Neural cell (in vitro differentiated cells): ENCODE measurements at regions not wholly inside any gene's neighbourhood (a gene's known extent, or its start where the extent isn't known, plus 50 kb on each side); places are given as distances from the start of the nearest gene placed in this dataset.

Source experiments
- H2AFZ ChIP-seq: fragments of 200-600, 300-800 bp; sonication (generic), shearing (Covaris generic); 2 replicates; pipeline ENCODE4 v1.6.0; 2014; ENCODE audit warnings: low read depth, mild to moderate bottlenecking, antibody characterized with exemption, low read length, moderate library complexity
- H3F3A ChIP-seq: fragments of 200-600 bp; shearing (Covaris generic); 2 replicates; pipeline ENCODE4 v1.6.1; 2016; ENCODE audit warnings: mild to moderate bottlenecking, moderate library complexity, mixed read lengths, antibody characterized with exemption, low read length; ENCODE audit not compliant: insufficient read depth, poor library complexity, severe bottlenecking
- H3K27ac ChIP-seq: fragments of 200-600, 300-800 bp; sonication (generic), shearing (Covaris generic); 2 replicates; pipeline ENCODE4 v1.5.1; 2014; ENCODE audit warnings: mild to moderate bottlenecking, low read length, moderate library complexity
- H3K27me3 ChIP-seq: fragments of 300-800, 200-600 bp; sonication (generic), shearing (Covaris generic); 2 replicates; pipeline ENCODE4 v1.6.0; 2014; ENCODE audit warnings: mild to moderate bottlenecking, low read depth, low read length, moderate library complexity; ENCODE audit not compliant: insufficient read depth
- H3K36me3 ChIP-seq: fragments of 300-800, 200-600 bp; sonication (generic), shearing (Covaris generic); 2 replicates; pipeline ENCODE4 v1.5.1; 2014; ENCODE audit warnings: mild to moderate bottlenecking, antibody characterized with exemption, low read length, moderate library complexity; ENCODE audit not compliant: insufficient read depth
- H3K4me2 ChIP-seq: fragments of 300-800, 200-600 bp; sonication (generic), shearing (Covaris generic); 2 replicates; pipeline ENCODE4 v1.6.0; 2014; ENCODE audit warnings: mild to moderate bottlenecking, low read length
- H3K4me3 ChIP-seq: fragments of 300-800, 200-600 bp; sonication (generic), shearing (Covaris generic); 2 replicates; pipeline ENCODE4 v1.5.1; 2014; ENCODE audit warnings: mild to moderate bottlenecking, low read length, moderate library complexity
- H3K79me2 ChIP-seq: fragments of 200-600 bp; shearing (Covaris generic); replicated peaks from 2 replicates; pipeline ENCODE4 v1.6.0; 2014; ENCODE audit warnings: mild to moderate bottlenecking, low read length, moderate library complexity; ENCODE audit not compliant: insufficient read depth
- H3K9ac ChIP-seq: fragments of 300-800, 200-600 bp; sonication (generic), shearing (Covaris generic); 2 replicates; pipeline ENCODE4 v1.6.1; 2016; ENCODE audit warnings: mild to moderate bottlenecking, low read length, mixed read lengths
- H3K9me2 ChIP-seq: fragments of 200-600 bp; shearing (Covaris generic); 2 replicates; pipeline ENCODE4 v1.6.1; 2016; ENCODE audit warnings: mild to moderate bottlenecking, low read length, mixed read lengths; ENCODE audit not compliant: insufficient read depth
- H3K9me3 ChIP-seq: fragments of 200-600, 300-800 bp; sonication (generic), shearing (Covaris generic); 2 replicates; pipeline ENCODE4 v1.6.1; 2016; ENCODE audit warnings: mild to moderate bottlenecking, mixed run types, low read length, moderate library complexity, mixed read lengths
- H4K20me1 ChIP-seq: fragments of 200-600 bp; shearing (Covaris generic); 2 replicates; pipeline ENCODE4 v1.6.1; 2016; ENCODE audit warnings: mild to moderate bottlenecking, mixed run types; ENCODE audit not compliant: insufficient read depth
- EP300 ChIP-seq: fragments of 450-650 bp; conservative IDR thresholded peaks from 2 replicates; pipeline ENCODE4 v1.6.1; 2014; ENCODE audit warnings: antibody characterized with exemption, mild to moderate bottlenecking, moderate library complexity; ENCODE audit not compliant: poor library complexity, severe bottlenecking
- EZH2 ChIP-seq: fragments of 200-600, 300-800 bp; shearing (Covaris generic), sonication (generic); IDR thresholded peaks from 2 replicates; pipeline ENCODE4 v1.6.1; 2014; ENCODE audit warnings: antibody characterized with exemption, low read length, borderline replicate concordance, mild to moderate bottlenecking; ENCODE audit not compliant: insufficient read depth, poor library complexity, severe bottlenecking
- MXI1 ChIP-seq: fragments of 450-650 bp; conservative IDR thresholded peaks from 2 replicates; pipeline ENCODE4 v1.6.1; 2014; ENCODE audit warnings: antibody characterized with exemption, mild to moderate bottlenecking; ENCODE audit not compliant: poor library complexity, severe bottlenecking
- POLR2AphosphoS5 ChIP-seq: IDR thresholded peaks from 2 replicates; pipeline ENCODE4 v1.6.1; 2012
- RAD21 ChIP-seq: fragments of 450-650 bp; conservative IDR thresholded peaks from 2 replicates; pipeline ENCODE4 v1.6.1; 2014; ENCODE audit warnings: antibody characterized with exemption, mild to moderate bottlenecking, moderate library complexity
- SMC3 ChIP-seq: fragments of 450-650 bp; conservative IDR thresholded peaks from 2 replicates; pipeline ENCODE4 v1.6.1; 2014; ENCODE audit warnings: antibody characterized with exemption, mild to moderate bottlenecking, moderate library complexity; ENCODE audit not compliant: poor library complexity
- TAF1 ChIP-seq: IDR thresholded peaks from 2 replicates; pipeline ENCODE4 v1.6.1; 2012; ENCODE audit warnings: low read depth
- TF ChIP-seq, protein P1 (sequence below): fragments of 450-650 bp; IDR thresholded peaks from 2 replicates; pipeline ENCODE4 v1.5.1; 2014; ENCODE audit warnings: antibody characterized with exemption, mild to moderate bottlenecking, moderate library complexity; ENCODE audit not compliant: poor library complexity, severe bottlenecking
- TF ChIP-seq, protein P2 (sequence below): IDR thresholded peaks from 2 replicates; pipeline ENCODE4 v1.6.1; 2012; ENCODE audit warnings: borderline replicate concordance

DNA sequence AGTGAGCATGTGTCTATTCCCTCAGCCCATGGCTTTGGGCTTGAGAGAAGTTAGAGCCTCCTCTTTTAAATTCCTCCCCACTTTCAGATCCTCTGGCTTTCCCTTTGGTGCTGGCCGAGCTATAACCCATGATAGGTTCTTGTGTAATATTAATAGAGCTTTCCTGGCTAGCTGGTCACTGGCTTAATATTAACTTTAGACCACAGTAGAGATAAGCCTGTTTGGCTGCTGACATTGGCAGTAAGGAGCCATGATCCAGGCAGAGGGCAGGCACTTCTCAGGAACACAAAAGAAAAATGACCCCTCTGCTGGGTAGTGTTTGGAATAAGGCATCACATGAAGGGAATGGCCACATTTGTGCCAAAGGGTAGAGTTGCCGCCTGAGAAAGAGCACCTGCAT is 65.4 kb upstream of the UMPS start:
- H3K79me2 ChIP-seq = no peaks in the 10 kb centered on the region
- no peak for TF ChIP-seq MXI1
- H3K36me3 ChIP-seq = peaks cover 13% of the 10 kb centered on the region

DNA sequence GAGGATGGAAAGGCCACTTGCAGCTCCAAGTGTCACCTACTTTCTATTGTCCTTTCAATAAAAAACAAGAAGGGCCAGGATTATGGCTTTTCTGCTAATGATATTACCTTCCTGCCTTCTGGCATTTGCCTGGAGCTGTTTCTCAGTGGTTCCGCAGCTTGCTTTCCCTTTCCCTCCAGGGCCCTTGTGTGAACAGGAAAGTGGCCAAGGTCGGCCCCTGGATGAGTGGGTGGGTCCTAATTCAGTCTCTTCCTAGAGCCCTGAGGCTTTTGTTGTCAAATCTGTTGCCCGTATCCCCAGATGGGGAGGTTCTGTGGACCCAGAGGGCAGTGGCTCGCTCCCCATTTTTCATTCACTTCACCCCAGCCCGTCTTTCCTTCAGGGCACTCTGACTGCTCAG is 64.2 kb upstream of the UMPS start:
- H3K79me2 ChIP-seq = no peaks in the 10 kb centered on the region
- TF ChIP-seq, protein P1, sequence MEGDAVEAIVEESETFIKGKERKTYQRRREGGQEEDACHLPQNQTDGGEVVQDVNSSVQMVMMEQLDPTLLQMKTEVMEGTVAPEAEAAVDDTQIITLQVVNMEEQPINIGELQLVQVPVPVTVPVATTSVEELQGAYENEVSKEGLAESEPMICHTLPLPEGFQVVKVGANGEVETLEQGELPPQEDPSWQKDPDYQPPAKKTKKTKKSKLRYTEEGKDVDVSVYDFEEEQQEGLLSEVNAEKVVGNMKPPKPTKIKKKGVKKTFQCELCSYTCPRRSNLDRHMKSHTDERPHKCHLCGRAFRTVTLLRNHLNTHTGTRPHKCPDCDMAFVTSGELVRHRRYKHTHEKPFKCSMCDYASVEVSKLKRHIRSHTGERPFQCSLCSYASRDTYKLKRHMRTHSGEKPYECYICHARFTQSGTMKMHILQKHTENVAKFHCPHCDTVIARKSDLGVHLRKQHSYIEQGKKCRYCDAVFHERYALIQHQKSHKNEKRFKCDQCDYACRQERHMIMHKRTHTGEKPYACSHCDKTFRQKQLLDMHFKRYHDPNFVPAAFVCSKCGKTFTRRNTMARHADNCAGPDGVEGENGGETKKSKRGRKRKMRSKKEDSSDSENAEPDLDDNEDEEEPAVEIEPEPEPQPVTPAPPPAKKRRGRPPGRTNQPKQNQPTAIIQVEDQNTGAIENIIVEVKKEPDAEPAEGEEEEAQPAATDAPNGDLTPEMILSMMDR = no peak
- TF ChIP-seq EZH2 (no peak), POLR2AphosphoS5 (no peak), RAD21 (no peak), SMC3 (no peak), EP300 (no peak), TAF1 (no peak), MXI1 (no peak)
- TF ChIP-seq, protein P2, sequence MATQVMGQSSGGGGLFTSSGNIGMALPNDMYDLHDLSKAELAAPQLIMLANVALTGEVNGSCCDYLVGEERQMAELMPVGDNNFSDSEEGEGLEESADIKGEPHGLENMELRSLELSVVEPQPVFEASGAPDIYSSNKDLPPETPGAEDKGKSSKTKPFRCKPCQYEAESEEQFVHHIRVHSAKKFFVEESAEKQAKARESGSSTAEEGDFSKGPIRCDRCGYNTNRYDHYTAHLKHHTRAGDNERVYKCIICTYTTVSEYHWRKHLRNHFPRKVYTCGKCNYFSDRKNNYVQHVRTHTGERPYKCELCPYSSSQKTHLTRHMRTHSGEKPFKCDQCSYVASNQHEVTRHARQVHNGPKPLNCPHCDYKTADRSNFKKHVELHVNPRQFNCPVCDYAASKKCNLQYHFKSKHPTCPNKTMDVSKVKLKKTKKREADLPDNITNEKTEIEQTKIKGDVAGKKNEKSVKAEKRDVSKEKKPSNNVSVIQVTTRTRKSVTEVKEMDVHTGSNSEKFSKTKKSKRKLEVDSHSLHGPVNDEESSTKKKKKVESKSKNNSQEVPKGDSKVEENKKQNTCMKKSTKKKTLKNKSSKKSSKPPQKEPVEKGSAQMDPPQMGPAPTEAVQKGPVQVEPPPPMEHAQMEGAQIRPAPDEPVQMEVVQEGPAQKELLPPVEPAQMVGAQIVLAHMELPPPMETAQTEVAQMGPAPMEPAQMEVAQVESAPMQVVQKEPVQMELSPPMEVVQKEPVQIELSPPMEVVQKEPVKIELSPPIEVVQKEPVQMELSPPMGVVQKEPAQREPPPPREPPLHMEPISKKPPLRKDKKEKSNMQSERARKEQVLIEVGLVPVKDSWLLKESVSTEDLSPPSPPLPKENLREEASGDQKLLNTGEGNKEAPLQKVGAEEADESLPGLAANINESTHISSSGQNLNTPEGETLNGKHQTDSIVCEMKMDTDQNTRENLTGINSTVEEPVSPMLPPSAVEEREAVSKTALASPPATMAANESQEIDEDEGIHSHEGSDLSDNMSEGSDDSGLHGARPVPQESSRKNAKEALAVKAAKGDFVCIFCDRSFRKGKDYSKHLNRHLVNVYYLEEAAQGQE = no peak
- H4K20me1 ChIP-seq = no peaks in the 10 kb centered on the region
- no peak overlapping the region for H2AFZ ChIP-seq
- H3K9ac ChIP-seq = no peak overlapping the region
- no peaks in the 10 kb centered on the region for H3K9me2 ChIP-seq
- no peak overlapping the region for H3K4me3 ChIP-seq
- H3K4me2 ChIP-seq = no peak overlapping the region
- H3F3A ChIP-seq = no peaks in the 10 kb centered on the region
- no peaks in the 10 kb centered on the region for H3K27me3 ChIP-seq
- H3K27ac ChIP-seq = no peak overlapping the region
- H3K9me3 ChIP-seq = no peaks in the 10 kb centered on the region
- H3K36me3 ChIP-seq = peaks cover 22% of the 10 kb centered on the region

More for the DNA sequence above, 65.4 kb upstream of the UMPS start:
- no peak overlapping the region for H3K9ac ChIP-seq
- no peak overlapping the region for H3K4me2 ChIP-seq
- H3K9me2 ChIP-seq = no peaks in the 10 kb centered on the region
- H3K9me3 ChIP-seq = no peaks in the 10 kb centered on the region
- H3F3A ChIP-seq = no peaks in the 10 kb centered on the region
- H3K27ac ChIP-seq = no peak overlapping the region
- H3K27me3 ChIP-seq = no peaks in the 10 kb centered on the region
- H3K4me3 ChIP-seq = no peak overlapping the region
- no peak overlapping the region for H2AFZ ChIP-seq
- H4K20me1 ChIP-seq = no peaks in the 10 kb centered on the region

DNA sequence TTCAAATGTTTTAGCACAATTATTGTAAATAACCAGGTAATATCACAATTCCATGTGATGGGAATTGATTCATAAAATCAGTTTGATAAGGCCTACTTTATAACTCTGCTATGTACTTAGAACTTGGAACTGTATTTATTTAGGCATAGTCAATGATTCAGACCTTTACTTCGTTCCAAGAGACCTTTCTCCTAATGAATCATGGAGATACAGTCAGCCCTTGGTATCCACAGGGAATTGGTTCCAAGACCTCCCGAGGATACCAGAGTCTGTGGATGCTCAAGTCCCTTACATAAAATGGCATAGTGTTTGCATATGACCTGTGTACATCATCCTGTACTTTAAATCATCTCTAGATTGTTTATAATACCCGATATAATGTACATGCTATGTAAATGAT is 60.8 kb upstream of the UMPS start:
- no peak overlapping the region for H3K4me2 ChIP-seq
- no peaks in the 10 kb centered on the region for H3K9me2 ChIP-seq
- no peaks in the 10 kb centered on the region for H3K79me2 ChIP-seq
- H2AFZ ChIP-seq = no peak overlapping the region
- H3F3A ChIP-seq = no peaks in the 10 kb centered on the region
- H3K4me3 ChIP-seq = no peak overlapping the region
- peaks cover 29% of the 10 kb centered on the region for H3K36me3 ChIP-seq
- H3K27ac ChIP-seq = no peak overlapping the region
- no peak overlapping the region for H3K9ac ChIP-seq
- TF ChIP-seq RAD21 (no peak), POLR2AphosphoS5 (no peak), TAF1 (no peak), EZH2 (no peak), SMC3 (no peak), EP300 (no peak)
- TF ChIP-seq, protein P2 = no peak
- TF ChIP-seq, protein P1 = no peak
- H3K9me3 ChIP-seq = no peaks in the 10 kb centered on the region
- no peaks in the 10 kb centered on the region for H4K20me1 ChIP-seq
- H3K27me3 ChIP-seq = no peaks in the 10 kb centered on the region
